ENCODE measurements at regions not wholly inside any gene's neighbourhood (a gene's known extent, or its start where the extent isn't known, plus 50 kb on each side); places are given as distances from the start of the nearest gene placed in this dataset.

- TF ChIP-seq MAX (IDR thresholded peaks at IDR 0.05; ENCODE audit: low read depth, low read length) (no peak), POLR2A (IDR thresholded peaks at IDR 0.05; ENCODE audit: extremely low read depth, insufficient read length) (no peak), MYC (IDR thresholded peaks at IDR 0.05; ENCODE audit: low read depth, low read length) (no peak), CTCF (IDR thresholded peaks at IDR 0.05; ENCODE audit: low read depth, low read length) (no peak)
- no peak overlapping the region for H3K4me3 ChIP-seq (ENCODE audit: low read depth, low read length)
- no peak for DNase-seq (ENCODE audit: low read depth)
These were observed 288.1 kb upstream of the PRDM1 start for GRCh38 chr6:105797983-105798453.

GRCh38 chr6:105797286-105797979 is 288.7 kb upstream of the PRDM1 start:
- DNase-seq (ENCODE audit: low read depth), result no peak
- no peak for TF ChIP-seq MYC (IDR thresholded peaks at IDR 0.05; ENCODE audit: low read depth, low read length)
- no peak overlapping the region for H3K4me3 ChIP-seq (ENCODE audit: low read depth, low read length)

GRCh38 chr6:105795913-105796517 is 290.1 kb upstream of the PRDM1 start:
- DNase-seq (ENCODE audit: low read depth), result no peak
- no peak for TF ChIP-seq POLR2A (IDR thresholded peaks at IDR 0.05; ENCODE audit: extremely low read depth, insufficient read length)
- no peak for TF ChIP-seq MYC (IDR thresholded peaks at IDR 0.05; ENCODE audit: low read depth, low read length)
- H3K4me3 ChIP-seq (ENCODE audit: low read depth, low read length), result no peak overlapping the region

GRCh38 chr6:105795366-105795765 is 290.8 kb upstream of the PRDM1 start:
- H3K4me3 ChIP-seq (ENCODE audit: low read depth, low read length), result no peak overlapping the region
- no peak for DNase-seq (ENCODE audit: low read depth)
- TF ChIP-seq MAX (IDR thresholded peaks at IDR 0.05; ENCODE audit: low read depth, low read length), result no peak
- no peak for TF ChIP-seq POLR2A (IDR thresholded peaks at IDR 0.05; ENCODE audit: extremely low read depth, insufficient read length)

- H3K4me3 ChIP-seq (ENCODE audit: low read depth, low read length), result no peak overlapping the region
- peak; percentile 25 for DNase-seq (ENCODE audit: low read depth)
- TF ChIP-seq CTCF (IDR thresholded peaks at IDR 0.05; ENCODE audit: low read depth, low read length), result no peak
- TF ChIP-seq MAX (IDR thresholded peaks at IDR 0.05; ENCODE audit: low read depth, low read length), result no peak
- no peak for TF ChIP-seq MYC (IDR thresholded peaks at IDR 0.05; ENCODE audit: low read depth, low read length)
- TF ChIP-seq POLR2A (IDR thresholded peaks at IDR 0.05; ENCODE audit: extremely low read depth, insufficient read length), result no peak
These were observed 291.3 kb upstream of the PRDM1 start for GRCh38 chr6:105794870-105795269.

- no peak overlapping the region for H3K4me3 ChIP-seq (ENCODE audit: low read depth, low read length)
- DNase-seq (ENCODE audit: low read depth), result peak; percentile 60
- TF ChIP-seq CTCF (IDR thresholded peaks at IDR 0.05; ENCODE audit: low read depth, low read length) (no peak), MYC (IDR thresholded peaks at IDR 0.05; ENCODE audit: low read depth, low read length) (no peak), POLR2A (IDR thresholded peaks at IDR 0.05; ENCODE audit: extremely low read depth, insufficient read length) (no peak), MAX (IDR thresholded peaks at IDR 0.05; ENCODE audit: low read depth, low read length) (no peak)
These were observed 291.9 kb upstream of the PRDM1 start for GRCh38 chr6:105794239-105794638.

- TF ChIP-seq CTCF (IDR thresholded peaks at IDR 0.05; ENCODE audit: low read depth, low read length), result peak; percentile 32
- no peak for TF ChIP-seq MAX (IDR thresholded peaks at IDR 0.05; ENCODE audit: low read depth, low read length)
- peak; percentile 84 for DNase-seq (ENCODE audit: low read depth)
- H3K4me3 ChIP-seq (ENCODE audit: low read depth, low read length), result no peak overlapping the region
These were observed 293.0 kb upstream of the PRDM1 start for GRCh38 chr6:105793130-105793529.
